AG10803 (cell line): ENCODE measurements at regions not wholly inside any gene's neighbourhood (a gene's known extent, or its start where the extent isn't known, plus 50 kb on each side); places are given as distances from the start of the nearest gene placed in this dataset.

Experiments used
- DNase-seq: peaks from one replicate; pipeline ENCODE4 v3.0.0; 2010; ENCODE audit warnings: low read depth
- H3K4me3 ChIP-seq: 2 replicates; pipeline ENCODE4 v1.5.1; 2011; ENCODE audit warnings: mild to moderate bottlenecking, low read length, control low read depth
- CTCF ChIP-seq: conservative IDR thresholded peaks from 2 replicates; pipeline ENCODE4 v1.5.1; 2011; ENCODE audit warnings: mild to moderate bottlenecking, low read length, control low read depth, inconsistent platforms

GRCh38 chr21:41624674-41625310, 116.8 kb upstream of the TMPRSS2 start:
- TF ChIP-seq CTCF = no peak
- DNase-seq = no peak
- no peak overlapping the region for H3K4me3 ChIP-seq

- DNase-seq = no peak
- H3K4me3 ChIP-seq = no peak overlapping the region
- TF ChIP-seq CTCF = no peak
Measured at GRCh38 chr21:41623945-41624344, 116.0 kb upstream of the TMPRSS2 start.

- peak; percentile 17 for DNase-seq
- H3K4me3 ChIP-seq = no peak overlapping the region
- TF ChIP-seq CTCF = no peak
Measured at GRCh38 chr21:41622831-41623548, 115.0 kb upstream of the TMPRSS2 start.

- no peak for DNase-seq
Measured at GRCh38 chr21:41622201-41622600, 114.2 kb upstream of the TMPRSS2 start.

GRCh38 chr21:41621513-41621912, 113.6 kb upstream of the TMPRSS2 start:
- no peak for TF ChIP-seq CTCF
- DNase-seq = peak; percentile 75
- no peak overlapping the region for H3K4me3 ChIP-seq

More at GRCh38 chr21:41622201-41622600, 114.2 kb upstream of the TMPRSS2 start:
- H3K4me3 ChIP-seq = no peak overlapping the region
- TF ChIP-seq CTCF = no peak

- no peak overlapping the region for H3K4me3 ChIP-seq
- peak; percentile 87 for DNase-seq
- TF ChIP-seq CTCF = no peak
Measured at GRCh38 chr21:41620982-41621381, 113.0 kb upstream of the TMPRSS2 start.

- no peak overlapping the region for H3K4me3 ChIP-seq
- DNase-seq = no peak
- TF ChIP-seq CTCF = no peak
Measured at GRCh38 chr21:41620541-41620940, 112.6 kb upstream of the TMPRSS2 start.
